Natural killer cell (primary cell): ENCODE measurements at regions not wholly inside any gene's neighbourhood (a gene's known extent, or its start where the extent isn't known, plus 50 kb on each side); places are given as distances from the start of the nearest gene placed in this dataset.

ENCODE experiments used
- ATAC-seq, 3 donors: fragments of 150-1000 bp in 2 of 3; fragments of 200-7000 bp in 1 of 3; cut with Tn5 transposase; 1 replicate in 1 of 3; 2 replicates in 2 of 3; pipeline ENCODE4 v1.10.0; 2021; ENCODE audit warnings: mild to moderate bottlenecking in 2 of 3, moderate library complexity in 2 of 3
- DNase-seq, 2 donors: peaks; one replicate each; pipeline versions ENCODE4 v3.0.0 to v3.0.0-alpha.2; 2013 to 2021; ENCODE audit warnings: mixed read lengths in 1 of 2
- H3K27ac ChIP-seq: one replicate; pipeline ENCODE4 v1.5.1; 2013; ENCODE audit warnings: mild to moderate bottlenecking, low read length
- H3K27me3 ChIP-seq: one replicate; pipeline ENCODE4 v1.6.1; 2013; ENCODE audit warnings: low read length; ENCODE audit not compliant: control insufficient read depth, insufficient read depth
- H3K36me3 ChIP-seq: one replicate; pipeline ENCODE4 v1.6.1; 2013; ENCODE audit warnings: low read length; ENCODE audit not compliant: control insufficient read depth, insufficient read depth
- H3K4me1 ChIP-seq: one replicate; pipeline ENCODE4 v1.6.1; 2013; ENCODE audit warnings: low read length; ENCODE audit not compliant: control insufficient read depth, insufficient read depth
- H3K4me3 ChIP-seq: one replicate; pipeline ENCODE4 v1.5.1; 2013; ENCODE audit warnings: low read length
- H3K9me3 ChIP-seq: one replicate; pipeline ENCODE4 v1.6.1; 2013; ENCODE audit warnings: low read length; ENCODE audit not compliant: control insufficient read depth, insufficient read depth
- H3K27ac Mint-ChIP-seq, 2 donors: one replicate each; pipeline ENCODE4 v1.8.0; 2022; ENCODE audit warnings: mild to moderate bottlenecking in 2 of 2, mixed read lengths in 2 of 2, moderate library complexity in 1 of 2
- H3K27me3 Mint-ChIP-seq, 2 donors: one replicate each; pipeline ENCODE4 v1.8.0; 2022; ENCODE audit warnings: low read depth in 2 of 2, mixed read lengths in 2 of 2
- H3K36me3 Mint-ChIP-seq: one replicate; pipeline ENCODE4 v1.8.0; 2022; ENCODE audit warnings: mixed read lengths
- H3K4me1 Mint-ChIP-seq, 2 donors: one replicate each; pipeline ENCODE4 v1.8.0; 2022; ENCODE audit warnings: mixed read lengths in 2 of 2
- H3K4me3 Mint-ChIP-seq: one replicate; pipeline ENCODE4 v1.8.0; 2022; ENCODE audit warnings: mild to moderate bottlenecking, moderate library complexity, mixed read lengths
- H3K9me3 Mint-ChIP-seq, 2 donors: one replicate each; pipeline ENCODE4 v1.8.0; 2022; ENCODE audit warnings: mixed read lengths in 2 of 2
- WGBS: methylation state at CpG from one replicate; pipeline ENCODE4 v1.1.7; 2013; ENCODE audit warnings: missing lambda C conversion rate; ENCODE audit not compliant: insufficient coverage; 5-methylcytosine and 5-hydroxymethylcytosine counted together
- intact Hi-C: fragments of 100-400 bp; cut with micrococcal nuclease; formaldehyde crosslinking; loops from one replicate; pipeline ENCODE4 v1.14.2; 2022
- TF ChIP-seq, protein P1 (sequence below): fragments of 200-600 bp; IDR thresholded peaks from one replicate; pipeline ENCODE4 v1.8.0; 2022; ENCODE audit warnings: antibody characterized with exemption

DNA sequence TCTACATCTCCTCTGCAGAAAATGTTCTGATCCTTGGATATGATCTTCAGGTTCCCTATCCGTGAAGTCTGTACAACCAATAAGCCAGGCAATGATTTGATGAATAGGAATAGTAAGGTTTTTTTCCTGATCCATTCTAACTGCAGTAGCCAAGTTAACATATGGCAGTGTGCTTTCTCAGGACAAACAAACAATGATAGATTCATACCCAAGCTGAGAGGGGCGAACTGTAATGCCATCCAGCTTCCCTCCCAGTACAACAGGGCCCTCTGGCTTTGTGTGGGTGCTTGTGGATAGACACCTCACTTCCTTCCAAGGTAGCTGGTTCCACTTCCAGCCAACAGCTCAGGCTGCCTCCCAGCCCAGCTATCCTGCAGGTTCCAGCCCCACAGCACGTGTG is 359.2 kb downstream of the CDH26 start:
- Histone ChIP-seq H3K9me3 (no peaks in the 10 kb centered on the region), H3K36me3 (no peaks in the 10 kb centered on the region), H3K4me3 (no peak overlapping the region), H3K27me3 (no peaks in the 10 kb centered on the region), H3K27ac (no peak overlapping the region), H3K4me1 (no peaks in the 10 kb centered on the region)
- H3K4me1 Mint-ChIP-seq: peaks cover 7 to 14% of the 10 kb centered on the region in 2 donors
- peaks cover 0 to 5% of the 10 kb centered on the region in 2 donors for H3K9me3 Mint-ChIP-seq
- intact Hi-C loops: no loop called here
- H3K4me3 Mint-ChIP-seq: no peak overlapping the region
- no peak overlapping the region for H3K27ac Mint-ChIP-seq
- H3K27me3 Mint-ChIP-seq: no peaks in the 10 kb centered on the region
- ATAC-seq (no peak), DNase-seq (no peak)
- TF ChIP-seq, protein P1, sequence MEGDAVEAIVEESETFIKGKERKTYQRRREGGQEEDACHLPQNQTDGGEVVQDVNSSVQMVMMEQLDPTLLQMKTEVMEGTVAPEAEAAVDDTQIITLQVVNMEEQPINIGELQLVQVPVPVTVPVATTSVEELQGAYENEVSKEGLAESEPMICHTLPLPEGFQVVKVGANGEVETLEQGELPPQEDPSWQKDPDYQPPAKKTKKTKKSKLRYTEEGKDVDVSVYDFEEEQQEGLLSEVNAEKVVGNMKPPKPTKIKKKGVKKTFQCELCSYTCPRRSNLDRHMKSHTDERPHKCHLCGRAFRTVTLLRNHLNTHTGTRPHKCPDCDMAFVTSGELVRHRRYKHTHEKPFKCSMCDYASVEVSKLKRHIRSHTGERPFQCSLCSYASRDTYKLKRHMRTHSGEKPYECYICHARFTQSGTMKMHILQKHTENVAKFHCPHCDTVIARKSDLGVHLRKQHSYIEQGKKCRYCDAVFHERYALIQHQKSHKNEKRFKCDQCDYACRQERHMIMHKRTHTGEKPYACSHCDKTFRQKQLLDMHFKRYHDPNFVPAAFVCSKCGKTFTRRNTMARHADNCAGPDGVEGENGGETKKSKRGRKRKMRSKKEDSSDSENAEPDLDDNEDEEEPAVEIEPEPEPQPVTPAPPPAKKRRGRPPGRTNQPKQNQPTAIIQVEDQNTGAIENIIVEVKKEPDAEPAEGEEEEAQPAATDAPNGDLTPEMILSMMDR: no peak
- H3K36me3 Mint-ChIP-seq: no peaks in the 10 kb centered on the region
- WGBS: 57% methylated on average over 3 of the region's 3 CpGs

DNA sequence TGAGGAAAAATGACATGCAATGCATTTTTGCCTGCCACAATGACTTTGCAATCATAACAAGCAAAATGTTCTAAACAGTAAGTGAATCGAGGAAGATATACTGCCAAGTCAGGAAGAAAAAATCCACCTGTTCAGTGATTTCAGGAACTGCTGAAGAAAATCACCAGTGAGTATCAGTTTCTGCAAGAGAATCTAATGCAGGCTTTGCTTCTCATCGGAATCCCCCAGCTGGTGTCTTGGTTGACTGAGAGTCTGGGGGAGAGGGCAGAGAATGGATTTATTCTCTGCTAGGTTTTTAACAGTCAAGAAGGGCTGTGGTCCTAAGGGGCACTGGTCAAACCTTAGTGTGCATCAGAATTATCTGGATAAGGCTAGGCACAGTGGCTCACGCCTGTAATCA is 363.4 kb downstream of the CDH26 start:
- DNase-seq: no peak
- H3K27ac Mint-ChIP-seq: no peak overlapping the region
- no peak for ATAC-seq
- Histone ChIP-seq H3K27ac (no peak overlapping the region), H3K9me3 (no peaks in the 10 kb centered on the region), H3K27me3 (no peaks in the 10 kb centered on the region), H3K4me3 (no peak overlapping the region), H3K36me3 (no peaks in the 10 kb centered on the region), H3K4me1 (no peaks in the 10 kb centered on the region)
- no peaks in the 10 kb centered on the region for H3K27me3 Mint-ChIP-seq
- no peaks in the 10 kb centered on the region for H3K36me3 Mint-ChIP-seq
- TF ChIP-seq, protein P1: no peak
- H3K4me3 Mint-ChIP-seq: no peak overlapping the region
- peaks cover 7% of the 10 kb centered on the region in 2 donors for H3K4me1 Mint-ChIP-seq
- WGBS: 56% methylated on average over 3 of the region's 3 CpGs
- no peaks in the 10 kb centered on the region for H3K9me3 Mint-ChIP-seq
- intact Hi-C loops: no loop called here

DNA sequence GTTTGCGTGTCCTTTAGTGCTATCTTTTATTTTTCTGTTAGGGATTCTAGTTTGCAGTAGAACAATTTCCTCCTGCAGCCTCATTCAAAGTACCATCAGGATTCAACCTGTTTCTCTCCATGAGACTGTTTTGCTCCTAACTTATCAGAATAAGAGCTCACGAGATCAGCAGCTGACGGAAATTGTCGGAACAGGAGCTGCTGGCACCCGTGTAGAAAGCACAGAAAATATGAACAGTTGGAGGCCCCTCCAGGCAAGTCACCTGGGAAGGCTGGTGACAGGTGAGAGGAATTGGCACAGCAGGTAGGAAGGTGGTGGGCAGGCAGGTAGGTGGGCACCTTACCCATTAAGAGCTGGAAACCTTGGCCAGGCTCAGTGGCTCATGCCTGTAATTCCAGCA is 368.6 kb downstream of the CDH26 start:
- H3K36me3 ChIP-seq: no peaks in the 10 kb centered on the region
- WGBS: 90% methylated on average over 5 of the region's 5 CpGs
- H3K27ac Mint-ChIP-seq: no peak overlapping the region

More for the DNA sequence above, 368.6 kb downstream of the CDH26 start:
- intact Hi-C loops: no loop called here
- no peaks in the 10 kb centered on the region for H3K4me1 Mint-ChIP-seq
- Histone ChIP-seq H3K9me3 (no peaks in the 10 kb centered on the region), H3K27me3 (no peaks in the 10 kb centered on the region), H3K4me1 (no peaks in the 10 kb centered on the region), H3K4me3 (no peak overlapping the region), H3K27ac (no peak overlapping the region)
- ATAC-seq: no peak
- DNase-seq: no peak
- TF ChIP-seq, protein P1: no peak
- H3K36me3 Mint-ChIP-seq: no peaks in the 10 kb centered on the region
- no peaks in the 10 kb centered on the region for H3K9me3 Mint-ChIP-seq
- no peaks in the 10 kb centered on the region for H3K27me3 Mint-ChIP-seq
- no peak overlapping the region for H3K4me3 Mint-ChIP-seq
